Left lung (tissue), 4 donors: ENCODE measurements at regions not wholly inside any gene's neighbourhood (a gene's known extent, or its start where the extent isn't known, plus 50 kb on each side); places are given as distances from the start of the nearest gene placed in this dataset.
A peak's percentile ranks its signal among the peaks of the same experiment; 100 is the strongest.

Experiments
- ATAC-seq: fragments of 200-7000 bp; cut with Tn5 transposase; one replicate; pipeline ENCODE4 v1.9.1; 2020; ENCODE audit warnings: moderate library complexity
- DNase-seq, 4 donors: peaks; one replicate each; pipeline ENCODE4 v3.0.0-alpha.2; 2013 to 2020
- H3K27ac ChIP-seq, 2 donors: fragments of 200-600 bp; sonication (generic) in 1 of 2; one replicate each; pipeline versions ENCODE4 v1.5.0 to v1.8.0; 2020 to 2021
- H3K27me3 ChIP-seq, 2 donors: fragments of 200-600 bp; sonication (generic) in 1 of 2; one replicate each; pipeline versions ENCODE4 v1.5.0 to v1.8.0; 2020 to 2021
- H3K36me3 ChIP-seq, 2 donors: fragments of 200-600 bp; sonication (generic) in 1 of 2; one replicate each; pipeline versions ENCODE4 v1.5.0 to v1.8.0; 2020 to 2021
- H3K4me1 ChIP-seq, 2 donors: fragments of 200-600 bp; one replicate each; pipeline ENCODE4 v1.8.0; 2021
- H3K4me3 ChIP-seq, 2 donors: fragments of 200-600 bp; sonication (generic) in 1 of 2; one replicate each; pipeline versions ENCODE4 v1.5.0 to v1.8.0; 2020 to 2021; ENCODE audit warnings: mild to moderate bottlenecking in 1 of 2
- H3K9me3 ChIP-seq, 2 donors: fragments of 200-600 bp; sonication (generic) in 1 of 2; one replicate each; pipeline versions ENCODE4 v1.5.0 to v1.8.0; 2020 to 2021
- CTCF ChIP-seq, 2 donors: fragments of 200-600 bp; sonication (generic) in 1 of 2; IDR thresholded peaks; one replicate each; pipeline versions ENCODE4 v1.5.0 to v1.8.0; 2021; ENCODE audit warnings: antibody characterized with exemption in 2 of 2
- intact Hi-C, 2 donors: fragments of 100-400 bp; cut with DNase I; formaldehyde crosslinking; loops; one replicate each; pipeline versions ENCODE4 v1.11.2 to v1.14.2; 2022
- donor health status: DM: no; HTN: yes; CAD: no.
- donor health status: DM: no; HTN: no; CAD: no.

DNA sequence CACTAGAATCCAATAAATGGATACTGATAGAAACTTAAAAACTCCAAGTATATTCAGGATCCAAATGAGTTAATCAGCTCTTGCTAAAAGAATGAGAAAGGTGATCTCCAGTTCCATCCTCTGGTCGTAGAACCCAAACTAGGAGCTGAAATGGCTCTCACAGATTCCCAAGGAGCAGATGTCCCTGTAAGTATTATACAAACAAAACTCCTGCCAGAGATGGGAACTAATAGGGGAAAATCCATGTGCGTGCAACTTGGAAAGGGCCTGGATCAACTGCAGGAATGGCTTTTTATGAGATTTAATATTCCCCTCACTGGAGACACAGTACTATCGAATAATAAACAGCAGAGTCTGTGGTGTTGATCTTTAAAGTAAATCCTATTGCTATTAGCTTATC, 309.2 kb upstream of the TBX3 start:
- H3K27ac ChIP-seq: no peak overlapping the region
- intact Hi-C loops: no loop called here
- DNase-seq: peak in 2 of 4 donors; percentile 39 to 57

DNA sequence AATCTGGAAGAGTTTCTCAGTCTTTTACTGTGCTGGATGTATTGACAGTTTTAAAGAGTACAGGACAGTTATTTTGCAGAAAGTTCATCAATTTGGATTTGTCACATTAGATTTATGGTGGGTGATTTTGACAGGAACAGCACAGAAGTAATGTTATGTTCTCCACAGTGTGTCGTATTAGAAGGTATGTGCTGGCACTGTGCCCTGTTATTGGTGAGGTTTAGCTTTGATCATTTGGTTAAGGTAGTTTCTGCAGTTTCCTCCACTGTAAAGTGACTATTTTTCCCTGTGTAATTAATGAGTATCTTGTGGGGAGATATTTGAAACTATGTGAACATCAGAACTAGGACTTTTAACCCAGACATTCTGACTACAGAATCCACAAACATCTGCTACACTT, 308.5 kb upstream of the TBX3 start:
- no peaks in the 10 kb centered on the region for H3K27me3 ChIP-seq
- intact Hi-C loops: no loop called here
- H3K4me1 ChIP-seq: no peaks in the 10 kb centered on the region
- H3K4me3 ChIP-seq: no peak overlapping the region
- H3K9me3 ChIP-seq: peaks cover 0 to 10% of the 10 kb centered on the region in 2 donors
- no peak for TF ChIP-seq CTCF (IDR thresholded peaks at IDR 0.05)
- no peak overlapping the region for H3K27ac ChIP-seq
- ATAC-seq: no peak
- no peak for DNase-seq
- H3K36me3 ChIP-seq: no peaks in the 10 kb centered on the region

More for the DNA sequence above, 309.2 kb upstream of the TBX3 start:
- ATAC-seq: no peak
- TF ChIP-seq CTCF (IDR thresholded peaks at IDR 0.05): no peak
- Histone ChIP-seq H3K4me3 (no peak overlapping the region), H3K9me3 (peaks cover 0 to 10% of the 10 kb centered on the region in 2 donors), H3K4me1 (no peaks in the 10 kb centered on the region), H3K36me3 (no peaks in the 10 kb centered on the region), H3K27me3 (no peaks in the 10 kb centered on the region)

GRCh38 chr12:114990381-114990780, 306.4 kb upstream of the TBX3 start:
- ATAC-seq (no peak), DNase-seq (no peak)
- H3K27me3 ChIP-seq: no peaks in the 10 kb centered on the region
- peaks cover 0 to 3% of the 10 kb centered on the region in 2 donors for H3K9me3 ChIP-seq
- H3K4me1 ChIP-seq: no peaks in the 10 kb centered on the region
- intact Hi-C loops: no loop called here
- H3K4me3 ChIP-seq: no peak overlapping the region
- H3K36me3 ChIP-seq: no peaks in the 10 kb centered on the region
- no peak for TF ChIP-seq CTCF (IDR thresholded peaks at IDR 0.05)
- H3K27ac ChIP-seq: no peak overlapping the region

GRCh38 chr12:114986849-114987248, 302.9 kb upstream of the TBX3 start:
- H3K4me3 ChIP-seq: no peak overlapping the region
- intact Hi-C loops: no loop called here
- no peak for TF ChIP-seq CTCF (IDR thresholded peaks at IDR 0.05)
- H3K9me3 ChIP-seq: peaks cover 0 to 2% of the 10 kb centered on the region in 2 donors
- no peaks in the 10 kb centered on the region for H3K4me1 ChIP-seq
- ATAC-seq: no peak
- H3K27me3 ChIP-seq: no peaks in the 10 kb centered on the region
- H3K27ac ChIP-seq: no peak overlapping the region
- no peak for DNase-seq
- no peaks in the 10 kb centered on the region for H3K36me3 ChIP-seq

- no peak for DNase-seq
- no peak for TF ChIP-seq CTCF (IDR thresholded peaks at IDR 0.05)
- no peak for ATAC-seq
- Histone ChIP-seq H3K4me3 (no peak overlapping the region), H3K36me3 (no peaks in the 10 kb centered on the region), H3K4me1 (no peaks in the 10 kb centered on the region), H3K9me3 (peaks cover 0 to 2% of the 10 kb centered on the region in 2 donors), H3K27ac (no peak overlapping the region), H3K27me3 (no peaks in the 10 kb centered on the region)
- intact Hi-C loops: no loop called here
These were observed 302.3 kb upstream of the TBX3 start for GRCh38 chr12:114986178-114986714.
